AG09309 (cell line): ENCODE measurements at regions not wholly inside any gene's neighbourhood (a gene's known extent, or its start where the extent isn't known, plus 50 kb on each side); places are given as distances from the start of the nearest gene placed in this dataset.

Source experiments
- DNase-seq: peaks from one replicate; pipeline ENCODE4 v3.0.0-alpha.2; 2010; ENCODE audit warnings: low read depth
- H3K4me3 ChIP-seq: 2 replicates; pipeline ENCODE4 v1.5.1; 2011; ENCODE audit warnings: mild to moderate bottlenecking, low read depth, low read length, moderate library complexity; ENCODE audit not compliant: control insufficient read depth
- CTCF ChIP-seq: IDR thresholded peaks from 2 replicates; pipeline ENCODE4 v1.5.1; 2011; ENCODE audit warnings: mild to moderate bottlenecking, low read depth, low read length, inconsistent platforms; ENCODE audit not compliant: insufficient read depth, control insufficient read depth; ENCODE audit errors: missing control alignments

- no peak for TF ChIP-seq CTCF
- DNase-seq: no peak
- no peak overlapping the region for H3K4me3 ChIP-seq
These were observed 64.6 kb upstream of the TAF11L2 start for GRCh38 chr5:17433406-17433805.

DNA sequence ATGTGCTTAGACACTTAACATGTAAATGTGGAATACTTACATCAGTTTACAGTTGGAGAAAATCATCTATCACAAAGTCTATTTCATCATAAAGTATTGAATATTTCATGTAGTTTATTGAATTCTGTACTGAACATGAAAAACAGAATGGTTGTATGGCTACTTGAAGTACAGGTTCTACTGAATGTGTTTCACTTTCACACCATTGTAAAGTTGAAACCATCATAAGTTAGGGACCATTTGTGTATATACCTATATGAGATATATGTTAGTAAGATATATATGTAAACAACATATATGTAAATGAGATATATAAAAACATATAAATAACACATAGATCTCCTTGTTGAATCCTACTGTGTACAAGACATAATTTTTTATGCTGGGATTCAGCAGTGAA, 63.0 kb upstream of the TAF11L2 start:
- H3K4me3 ChIP-seq: no peak overlapping the region
- DNase-seq: no peak
- TF ChIP-seq CTCF: no peak

DNA sequence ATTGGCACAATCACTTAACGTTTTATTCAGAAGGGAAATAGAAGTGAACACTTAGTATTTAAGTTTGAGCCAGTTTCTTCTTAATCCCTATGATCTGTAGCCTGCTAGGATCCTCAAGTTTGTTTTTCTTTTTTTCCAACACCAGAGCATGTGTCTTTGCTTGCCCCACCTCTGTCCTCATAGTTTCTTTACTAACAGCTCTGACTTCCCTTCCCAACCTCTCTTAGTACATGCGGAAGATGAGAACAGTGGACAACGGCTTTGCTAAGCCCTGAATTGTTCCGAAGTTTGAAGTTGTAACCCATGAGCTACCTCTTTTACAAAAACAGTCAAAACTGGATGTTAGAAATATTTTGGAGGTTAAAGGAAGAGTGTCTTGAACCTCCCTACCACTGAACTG, 61.7 kb upstream of the TAF11L2 start:
- no peak for DNase-seq
- TF ChIP-seq CTCF: no peak
- peak overlapping the region; percentile 3 for H3K4me3 ChIP-seq

DNA sequence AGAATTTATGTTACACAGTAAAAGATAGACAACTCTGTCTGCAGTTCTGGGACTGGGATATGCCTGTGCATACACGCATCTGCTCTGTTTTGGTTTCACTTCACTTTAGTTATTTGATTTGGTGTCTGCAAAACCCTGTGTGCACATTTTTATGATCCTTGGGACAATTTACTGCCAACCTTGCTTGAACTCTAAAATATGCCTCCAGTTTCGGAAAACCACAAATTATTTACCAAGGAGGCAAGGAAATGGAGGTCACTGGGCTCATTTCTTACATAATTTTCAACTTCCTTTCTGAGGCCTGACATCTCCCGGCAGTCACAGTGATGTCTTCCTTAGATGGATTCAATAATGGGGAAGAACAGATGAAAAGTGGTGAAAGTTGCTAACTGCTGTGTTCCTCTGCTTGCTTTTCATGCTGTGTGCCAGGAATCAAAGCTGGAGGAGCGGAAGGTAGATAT, 61.2 kb upstream of the TAF11L2 start:
- no peak for TF ChIP-seq CTCF
- DNase-seq: peak; percentile 51
- peak overlapping the region; percentile 3 for H3K4me3 ChIP-seq

GRCh38 chr5:17438027-17438426, 60.0 kb upstream of the TAF11L2 start:
- no peak overlapping the region for H3K4me3 ChIP-seq
- TF ChIP-seq CTCF: no peak
- DNase-seq: no peak

- no peak overlapping the region for H3K4me3 ChIP-seq
- no peak for DNase-seq
- TF ChIP-seq CTCF: no peak
These were observed 58.1 kb upstream of the TAF11L2 start for GRCh38 chr5:17439956-17440355.

DNA sequence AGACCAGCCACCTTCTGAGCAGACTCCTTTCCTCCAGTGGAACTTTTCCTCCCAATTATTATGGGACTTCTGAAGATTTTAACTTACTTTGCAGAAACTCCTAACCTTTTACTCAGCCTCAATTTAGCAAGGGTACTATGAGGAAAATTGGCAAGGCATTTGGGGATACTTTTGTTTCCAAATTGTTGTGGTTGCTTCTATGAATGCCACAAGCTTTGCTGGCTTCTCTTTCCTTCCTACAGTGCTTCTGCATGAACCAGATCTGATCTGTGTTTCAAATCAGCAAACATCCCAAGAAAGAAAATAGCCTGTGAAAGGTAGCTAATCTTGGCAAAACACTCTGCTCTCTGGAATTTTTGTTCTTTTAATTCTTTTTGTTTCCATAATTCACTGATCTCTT, 57.3 kb upstream of the TAF11L2 start:
- no peak for TF ChIP-seq CTCF
- peak; percentile 29 for DNase-seq
- H3K4me3 ChIP-seq: no peak overlapping the region
